H1 (cell line): ENCODE measurements at regions not wholly inside any gene's neighbourhood (a gene's known extent, or its start where the extent isn't known, plus 50 kb on each side); places are given as distances from the start of the nearest gene placed in this dataset.

Experiments
- CTCF ChIA-PET: fragments of 300-600 bp; sonication (Branson Sonifier 250); formaldehyde crosslinking; loops from one replicate; lab custom pipeline; 2021; ENCODE audit not compliant: partially characterized antibody; lab: Charles Lee
- POLR2A ChIA-PET: fragments of 300-600 bp; sonication (Branson Sonifier 250); formaldehyde crosslinking; loops from one replicate; lab custom pipeline; 2021; ENCODE audit warnings: inconsistent platforms; ENCODE audit not compliant: partially characterized antibody; lab: Charles Lee
- DNase-seq, 2 experiments: peaks; one replicate each; pipeline versions ENCODE4 v3.0.0 to v3.0.0-alpha.2; 2010 to 2022; ENCODE audit warnings: low spot score in 2 of 2, low read depth in 1 of 2, mixed read lengths in 1 of 2
- FAIRE-seq: peaks from 2 replicates; lab custom pipeline; 2011; peaks lifted over from hg19 to GRCh38; lab: Jason Lieb, UNC
- H2AFZ ChIP-seq: 2 replicates; pipeline ENCODE4 v1.8.1; 2012; ENCODE audit warnings: low read length, inconsistent platforms
- H2AK5ac ChIP-seq: 2 replicates; pipeline ENCODE4 v1.6.1; 2013; ENCODE audit warnings: low read depth, low read length
- H2BK120ac ChIP-seq: replicated peaks from 2 replicates; pipeline ENCODE3; 2013; ENCODE audit warnings: low read depth, low read length, inconsistent platforms
- H2BK12ac ChIP-seq: 2 replicates; pipeline ENCODE4 v1.6.1; 2013; ENCODE audit warnings: low read depth, low read length
- H2BK15ac ChIP-seq: 2 replicates; pipeline ENCODE4 v1.6.1; 2013; ENCODE audit warnings: low read length
- H2BK20ac ChIP-seq: 2 replicates; pipeline ENCODE4 v1.6.1; 2013; ENCODE audit warnings: low read length
- H2BK5ac ChIP-seq: 2 replicates; pipeline ENCODE4 v1.6.1; 2013; ENCODE audit warnings: low read depth, low read length
- H3K14ac ChIP-seq: 2 replicates; pipeline ENCODE4 v1.6.1; 2013; ENCODE audit warnings: inconsistent platforms; ENCODE audit not compliant: insufficient read length
- H3K18ac ChIP-seq: 2 replicates; pipeline ENCODE4 v1.6.1; 2013; ENCODE audit warnings: low read length; ENCODE audit errors: extremely low read depth
- H3K23ac ChIP-seq: 2 replicates; pipeline ENCODE4 v1.6.1; 2013; ENCODE audit warnings: inconsistent platforms; ENCODE audit not compliant: insufficient read length
- H3K23me2 ChIP-seq: 2 replicates; pipeline ENCODE4 v1.6.1; 2013; ENCODE audit warnings: low read depth, low read length
- H3K27ac ChIP-seq: 2 replicates; pipeline ENCODE4 v1.6.1; 2011; ENCODE audit warnings: low read depth, low read length, inconsistent platforms
- H3K27me3 ChIP-seq, 4 experiments: replicated peaks in 1 of 4; 1 replicate in 1 of 4; 2 replicates in 3 of 4; pipeline versions ENCODE4 v1.6.1 to v1.8.1; 2011 to 2013; ENCODE audit warnings: low read length in 3 of 4, mild to moderate bottlenecking in 3 of 4, inconsistent platforms in 2 of 4, mixed read lengths in 2 of 4, moderate library complexity in 1 of 4; ENCODE audit not compliant: control insufficient read depth in 3 of 4, insufficient read depth in 3 of 4; ENCODE audit errors: extremely low read depth in 1 of 4
- H3K36me3 ChIP-seq, 4 experiments: 2 replicates each; pipeline versions ENCODE4 v1.6.1 to v1.8.1; 2011 to 2013; ENCODE audit warnings: mild to moderate bottlenecking in 4 of 4, low read length in 3 of 4, moderate library complexity in 2 of 4, control low read depth in 1 of 4, inconsistent platforms in 1 of 4; ENCODE audit not compliant: insufficient read depth in 4 of 4, control insufficient read depth in 2 of 4
- H3K4ac ChIP-seq: replicated peaks from 2 replicates; pipeline ENCODE3; 2013; ENCODE audit warnings: low read length, low read depth, mixed read lengths, inconsistent platforms; ENCODE audit not compliant: insufficient read length
- H3K4me1 ChIP-seq, 4 experiments: replicated peaks in 1 of 4; 1 replicate in 1 of 4; 2 replicates in 3 of 4; pipeline versions ENCODE4 v1.6.1 to v1.8.1; 2011 to 2013; ENCODE audit warnings: low read length in 3 of 4, inconsistent platforms in 2 of 4, mixed read lengths in 1 of 4; ENCODE audit not compliant: insufficient read depth in 4 of 4, control insufficient read depth in 3 of 4
- H3K4me2 ChIP-seq, 2 experiments: 2 replicates each; pipeline versions ENCODE4 v1.6.1 to v1.8.1; 2011 to 2013; ENCODE audit warnings: low read depth in 2 of 2, low read length in 2 of 2, control low read depth in 1 of 2, inconsistent platforms in 1 of 2, mild to moderate bottlenecking in 1 of 2; ENCODE audit not compliant: insufficient read depth in 1 of 2
- H3K4me3 ChIP-seq, 4 experiments: fragments of 200-600, 300-600 bp in 1 of 4; sonication (generic), shearing (Covaris generic), sonication (Bioruptor Twin) in 1 of 4; 2 replicates each; pipeline versions ENCODE4 v1.5.1 to v1.8.1; 2011 to 2016; ENCODE audit warnings: low read length in 4 of 4, low read depth in 3 of 4, control low read depth in 2 of 4, inconsistent platforms in 2 of 4, mild to moderate bottlenecking in 2 of 4, mixed read lengths in 1 of 4, moderate library complexity in 1 of 4; ENCODE audit not compliant: insufficient read depth in 2 of 4; ENCODE audit errors: extremely low read depth in 1 of 4
- H3K56ac ChIP-seq: replicated peaks from 2 replicates; pipeline ENCODE3; 2013; ENCODE audit warnings: low read depth, mild to moderate bottlenecking, mixed read lengths, low read length, inconsistent platforms; ENCODE audit not compliant: insufficient read length
- H3K79me1 ChIP-seq: 2 replicates; pipeline ENCODE4 v1.6.1; 2013; ENCODE audit warnings: low read depth, low read length, control low read depth
- H3K79me2 ChIP-seq, 2 experiments: 2 replicates each; pipeline versions ENCODE4 v1.6.1 to v1.8.1; 2012 to 2013; ENCODE audit warnings: low read length in 2 of 2, mild to moderate bottlenecking in 2 of 2, inconsistent platforms in 1 of 2; ENCODE audit not compliant: insufficient read depth in 2 of 2, control insufficient read depth in 1 of 2
- H3K9ac ChIP-seq, 4 experiments: replicated peaks in 1 of 4; 1 replicate in 1 of 4; 2 replicates in 3 of 4; pipeline versions ENCODE4 v1.6.1 to v1.8.1; 2011 to 2013; ENCODE audit warnings: low read depth in 3 of 4, low read length in 3 of 4, control low read depth in 2 of 4, mild to moderate bottlenecking in 2 of 4, moderate library complexity in 2 of 4, inconsistent platforms in 1 of 4; ENCODE audit errors: extremely low read depth in 1 of 4
- H3K9me3 ChIP-seq, 2 experiments: 2 replicates each; pipeline versions ENCODE4 v1.6.1 to v1.8.1; 2012 to 2013; ENCODE audit warnings: mild to moderate bottlenecking in 2 of 2, moderate library complexity in 2 of 2, control low read depth in 1 of 2, inconsistent platforms in 1 of 2, low read depth in 1 of 2, low read length in 1 of 2, mixed read lengths in 1 of 2; ENCODE audit not compliant: insufficient read depth in 2 of 2
- H4K20me1 ChIP-seq, 2 experiments: replicated peaks in 1 of 2; 2 replicates each; pipeline versions ENCODE3 to v1.8.1; 2011 to 2013; ENCODE audit warnings: inconsistent platforms in 2 of 2, low read length in 2 of 2, mild to moderate bottlenecking in 1 of 2; ENCODE audit not compliant: insufficient read depth in 2 of 2, control insufficient read depth in 1 of 2
- H4K5ac ChIP-seq: 2 replicates; pipeline ENCODE4 v1.6.1; 2013; ENCODE audit warnings: low read length, low read depth, mixed read lengths, inconsistent platforms; ENCODE audit not compliant: insufficient read length
- H4K8ac ChIP-seq: 2 replicates; pipeline ENCODE4 v1.8.0; 2013; ENCODE audit warnings: mild to moderate bottlenecking, moderate library complexity, low read length, inconsistent platforms; ENCODE audit not compliant: insufficient read depth; ENCODE audit errors: extremely low read depth
- H4K91ac ChIP-seq: replicated peaks from 2 replicates; pipeline ENCODE3; 2013; ENCODE audit warnings: low read length, mixed read lengths, inconsistent platforms; ENCODE audit not compliant: insufficient read length
- CHD2 ChIP-seq: IDR thresholded peaks from 2 replicates; pipeline ENCODE4 v1.6.1; 2012; ENCODE audit warnings: low read length, improper control_type of control experiment
- CTCF ChIP-seq, 3 experiments: IDR thresholded peaks; 1 replicate in 2 of 3; 2 replicates in 1 of 3; pipeline versions ENCODE4 v1.5.1 to v1.6.1; 2011; ENCODE audit warnings: low read length in 3 of 3, mild to moderate bottlenecking in 3 of 3, inconsistent platforms in 2 of 3, low read depth in 1 of 3, moderate library complexity in 1 of 3; ENCODE audit not compliant: insufficient read depth in 1 of 3; ENCODE audit errors: control extremely low read depth in 1 of 3
- EP300 ChIP-seq, 2 experiments: IDR thresholded peaks; 1 replicate in 1 of 2; 2 replicates in 1 of 2; pipeline ENCODE4 v1.6.1; 2011 to 2012; ENCODE audit warnings: low read depth in 2 of 2, low read length in 2 of 2, mild to moderate bottlenecking in 2 of 2, borderline replicate concordance in 1 of 2, inconsistent platforms in 1 of 2, moderate library complexity in 1 of 2
- HDAC2 ChIP-seq, 2 experiments: fragments of 300-600 bp in 1 of 2; sonication (generic) in 1 of 2; IDR thresholded peaks; 2 replicates each; pipeline ENCODE4 v1.6.1; 2011 to 2012; ENCODE audit warnings: low read depth in 2 of 2, low read length in 2 of 2, mild to moderate bottlenecking in 2 of 2, moderate library complexity in 2 of 2, borderline replicate concordance in 1 of 2, inconsistent platforms in 1 of 2
- RBBP5 ChIP-seq: IDR thresholded peaks from 2 replicates; pipeline ENCODE4 v1.7.1; 2012; ENCODE audit warnings: low read depth, mild to moderate bottlenecking, inconsistent platforms, low read length, moderate library complexity, borderline replicate concordance
- TAF7 ChIP-seq: optimal IDR thresholded peaks from 2 replicates; pipeline ENCODE3; 2011; ENCODE audit warnings: low read depth, mild to moderate bottlenecking, inconsistent platforms, low read length, moderate library complexity, borderline replicate concordance
- TCF12 ChIP-seq: IDR thresholded peaks from 2 replicates; pipeline ENCODE4 v1.6.1; 2011; ENCODE audit warnings: low read depth, mild to moderate bottlenecking, low read length
- WGBS, 2 experiments: shearing (Covaris generic) in 1 of 2; methylation state at CpG; one replicate each; pipeline versions ENCODE4 v1.1.6 to v1.1.7; 2013 to 2015; ENCODE audit warnings: low lambda C conversion rate in 2 of 2, mixed read lengths in 2 of 2, inconsistent platforms in 1 of 2, low coverage in 1 of 2, missing lambda C conversion rate in 1 of 2; ENCODE audit not compliant: insufficient replicate concordance in 2 of 2, insufficient coverage in 1 of 2, insufficient read length in 1 of 2; ENCODE audit errors: extremely low coverage in 1 of 2, missing lambda C conversion rate in 1 of 2; 5-methylcytosine and 5-hydroxymethylcytosine counted together

- H3K18ac ChIP-seq, result no peak overlapping the region
- no peak overlapping the region for H3K27ac ChIP-seq
- no peaks in the 10 kb centered on the region for H3K23me2 ChIP-seq
- H2AK5ac ChIP-seq, result no peak overlapping the region
- WGBS, 2 experiments, result 63% methylated on average over 4 of the region's 4 CpGs; no CpG with 5 or more reads in 1 of the 2 experiments
- H4K91ac ChIP-seq, result no peak overlapping the region
- no peaks in the 10 kb centered on the region for H3K36me3 ChIP-seq
- no peak overlapping the region for H3K4me2 ChIP-seq
- no peak overlapping the region for H3K14ac ChIP-seq
- no peak overlapping the region for H4K5ac ChIP-seq
- H3K79me1 ChIP-seq, result no peaks in the 10 kb centered on the region
- TF ChIP-seq TCF12, result no peak
- TF ChIP-seq RBBP5, result no peak
- no peak for TF ChIP-seq HDAC2 (IDR thresholded peaks at IDR 0.05; ENCODE audit: borderline replicate concordance in 1 of 2, low read depth in 2 of 2, low read length in 2 of 2)
- TF ChIP-seq EP300 (IDR thresholded peaks at IDR 0.05; ENCODE audit: borderline replicate concordance in 1 of 2, low read depth in 2 of 2, low read length in 2 of 2), result no peak
- TF ChIP-seq CTCF (IDR thresholded peaks at IDR 0.05; ENCODE audit: control extremely low read depth in 1 of 3, insufficient read depth in 1 of 3, low read depth in 1 of 3, low read length in 3 of 3), result no peak
- TF ChIP-seq TAF7, result no peak
- TF ChIP-seq CHD2, result no peak
- no peaks in the 10 kb centered on the region for H4K20me1 ChIP-seq
- H3K23ac ChIP-seq, result no peak overlapping the region
- no peak overlapping the region for H3K4ac ChIP-seq
- H3K27me3 ChIP-seq, result no peaks in the 10 kb centered on the region
- H2AFZ ChIP-seq, result no peak overlapping the region
- no peaks in the 10 kb centered on the region for H3K9me3 ChIP-seq
- no peak overlapping the region for H3K9ac ChIP-seq
- H2BK15ac ChIP-seq, result no peak overlapping the region
- DNase-seq, result no peak
- no peak overlapping the region for H3K56ac ChIP-seq
- no peaks in the 10 kb centered on the region for H3K4me1 ChIP-seq
- ChIA-PET POLR2A (no interaction called here), CTCF (no interaction called here)
- no peaks in the 10 kb centered on the region for H3K79me2 ChIP-seq
- no peak overlapping the region for H4K8ac ChIP-seq
- no peak overlapping the region for H2BK5ac ChIP-seq
- no peak for FAIRE-seq
- no peak overlapping the region for H2BK12ac ChIP-seq
- H2BK120ac ChIP-seq, result no peak overlapping the region
- no peak overlapping the region for H3K4me3 ChIP-seq
- no peak overlapping the region for H2BK20ac ChIP-seq
Measured at GRCh38 chr12:91954326-91954725, 191.3 kb downstream of the BTG1 start.
